ENCODE measurements at regions not wholly inside any gene's neighbourhood (a gene's known extent, or its start where the extent isn't known, plus 50 kb on each side); places are given as distances from the start of the nearest gene placed in this dataset.

- DNase-seq (ENCODE audit: low read depth, low spot score) = no peak
- no peak for ATAC-seq
- ChIA-PET POLR2A (no interaction called here), RAD21 (ENCODE audit: unreplicated experiment) (no interaction called here), CTCF (no interaction called here), SMC1A (ENCODE audit: uncharacterized antibody, unreplicated experiment) (no interaction called here)
- H3K27me3 ChIP-seq (replicated peaks in 1 of 2; ENCODE audit: control insufficient read depth in 2 of 2, insufficient read depth in 2 of 2, low read length in 1 of 2) = peaks cover 0 to 9% of the 10 kb centered on the region in 2 experiments; a peak in 3 of 4 replicates
- no peak overlapping the region for H3K4me2 ChIP-seq (ENCODE audit: control insufficient read depth, insufficient read depth)
- no peaks in the 10 kb centered on the region for H3K79me2 ChIP-seq (ENCODE audit: control insufficient read depth, insufficient read depth, low read length)
- H2AFZ ChIP-seq (ENCODE audit: control insufficient read depth, low read depth, low read length) = no peak overlapping the region
- H3K36me3 ChIP-seq (ENCODE audit: control insufficient read depth in 2 of 2, insufficient read depth in 2 of 2, low read length in 1 of 2) = no peaks in the 10 kb centered on the region
- no peak for FAIRE-seq
- no peak for TF ChIP-seq TCF7 (IDR thresholded peaks at IDR 0.05; ENCODE audit: borderline replicate concordance)
- TF ChIP-seq E4F1 (IDR thresholded peaks at IDR 0.05; ENCODE audit: borderline replicate concordance, partially characterized antibody) = no peak
- no peak for TF ChIP-seq CBX5 (IDR thresholded peaks at IDR 0.05; ENCODE audit: low read depth)
- no peak for TF ChIP-seq ZZZ3 (IDR thresholded peaks at IDR 0.05; ENCODE audit: control insufficient read depth, insufficient read length, low read depth)
- no peak for TF ChIP-seq LARP7 (IDR thresholded peaks at IDR 0.05)
- in situ Hi-C loops (cut with MboI) (no loop called here), intact Hi-C loops (cut with micrococcal nuclease; ENCODE audit: unreplicated experiment) (no loop called here)
- H3K27ac ChIP-seq (ENCODE audit: control insufficient read depth, insufficient read depth) = no peak overlapping the region
- no peaks in the 10 kb centered on the region for H3K9me3 ChIP-seq (replicated peaks; ENCODE audit: control insufficient read depth, insufficient read depth, low read length)
- WGBS (ENCODE audit: insufficient coverage, insufficient replicate concordance, low lambda C conversion rate, missing lambda C conversion rate) = 0% methylated on average over 3 of the region's 3 CpGs
- no peaks in the 10 kb centered on the region for H4K20me1 ChIP-seq (ENCODE audit: control insufficient read depth, insufficient read depth)
- no peak overlapping the region for H3K4me3 ChIP-seq
- no peaks in the 10 kb centered on the region for H3K4me1 ChIP-seq (ENCODE audit: control insufficient read depth, insufficient read depth, low read length)
- no TSS peak for BruUV-seq (replicated peaks)
- no peak overlapping the region for H3K9ac ChIP-seq (ENCODE audit: control insufficient read depth, insufficient read depth, low read length)
Observed at GRCh38 chr1:29502225-29502910, 266.0 kb downstream of the PTPRU start.
